HCT116 (cell line): ENCODE measurements at regions not wholly inside any gene's neighbourhood (a gene's known extent, or its start where the extent isn't known, plus 50 kb on each side); places are given as distances from the start of the nearest gene placed in this dataset.
A peak's percentile ranks its signal among the peaks of the same experiment; 100 is the strongest.

Source experiments
- ATAC-seq: fragments of 200-7000 bp; cut with Tn5 transposase; 2 replicates; pipeline ENCODE4 v1.9.1; 2020; ENCODE audit warnings: mild to moderate bottlenecking, moderate library complexity
- BruUV-seq: library from RNA; stranded (reverse); fragments of 400-500 nt; replicated peaks from 2 replicates; lab custom pipeline; 2021; lab: Mats Ljungman, UMichigan
- CTCF ChIA-PET: fragments of 300-600 bp; sonication (Branson Sonifier 250); formaldehyde crosslinking; loops from one replicate; lab custom pipeline; 2021; ENCODE audit warnings: antibody characterized with exemption; lab: Charles Lee
- POLR2A ChIA-PET: fragments of 300-600, 350-600 bp; sonication (Branson Sonifier 250); formaldehyde crosslinking; loops from one replicate; lab custom pipeline; 2021; ENCODE audit warnings: antibody characterized with exemption; lab: Charles Lee
- RAD21 ChIA-PET, 2 experiments: fragments of 300-600 bp; sonication (Branson Sonifier 250); formaldehyde crosslinking; loops; one replicate each; lab custom pipeline; 2023; ENCODE audit warnings: low total read pairs in 2 of 2; ENCODE audit not compliant: uncharacterized antibody in 2 of 2, unreplicated experiment in 2 of 2, low non-redundant PET in 1 of 2; lab: Charles Lee
- DNase-seq: peaks from one replicate; pipeline ENCODE4 v3.0.0-alpha.2; 2010; ENCODE audit warnings: low read depth, low spot score
- H2AFZ ChIP-seq: fragments of 200-600 bp; shearing (Covaris generic), sonication (generic); 2 replicates; pipeline ENCODE4 v1.6.1; 2017; ENCODE audit warnings: low read depth, mixed run types, mixed read lengths, antibody characterized with exemption, low read length; ENCODE audit not compliant: poor library complexity, severe bottlenecking
- H3K27ac ChIP-seq: 2 replicates; pipeline ENCODE4 v1.5.1; 2012; ENCODE audit warnings: low read depth, low read length
- H3K27me3 ChIP-seq: fragments of 200-600 bp; sonication (generic); 2 replicates; pipeline ENCODE4 v1.6.1; 2016; ENCODE audit warnings: mixed run types, low read length, mixed read lengths; ENCODE audit not compliant: insufficient read depth
- H3K36me3 ChIP-seq, 2 experiments: fragments of 200-500 bp in 1 of 2; fragments of 200-600 bp in 1 of 2; sonication (Bioruptor generic) in 1 of 2; sonication (generic) in 1 of 2; 2 replicates each; pipeline versions ENCODE4 v1.5.1 to v1.6.1; 2014 to 2016; ENCODE audit warnings: low read length in 2 of 2, inconsistent platforms in 1 of 2, mixed read lengths in 1 of 2, mixed run types in 1 of 2; ENCODE audit not compliant: insufficient read depth in 2 of 2, control insufficient read depth in 1 of 2
- H3K4me1 ChIP-seq, 2 experiments: fragments of 200-600 bp in 1 of 2; sonication (generic) in 1 of 2; 2 replicates each; pipeline versions ENCODE4 v1.5.1 to v1.6.1; 2012 to 2017; ENCODE audit warnings: low read length in 2 of 2, inconsistent platforms in 1 of 2, mild to moderate bottlenecking in 1 of 2, mixed read lengths in 1 of 2, mixed run types in 1 of 2, moderate library complexity in 1 of 2; ENCODE audit not compliant: insufficient read depth in 2 of 2, control insufficient read depth in 1 of 2
- H3K4me2 ChIP-seq: fragments of 200-600 bp; sonication (generic); 2 replicates; pipeline ENCODE4 v1.6.1; 2017; ENCODE audit warnings: mixed run types, low read length, mixed read lengths
- H3K4me3 ChIP-seq, 2 experiments: fragments of 200-600 bp in 1 of 2; sonication (generic) in 1 of 2; replicated peaks in 1 of 2; 2 replicates each; pipeline ENCODE4 v1.5.1; 2011 to 2016; ENCODE audit warnings: low read length in 2 of 2, control low read depth in 1 of 2, low read depth in 1 of 2, mild to moderate bottlenecking in 1 of 2, mixed read lengths in 1 of 2, mixed run types in 1 of 2
- H3K79me2 ChIP-seq: fragments of 200-600 bp; sonication (generic); 2 replicates; pipeline ENCODE4 v1.6.1; 2017; ENCODE audit warnings: mild to moderate bottlenecking, mixed run types, low read length, moderate library complexity, mixed read lengths; ENCODE audit not compliant: insufficient read depth
- H3K9ac ChIP-seq: fragments of 200-600 bp; sonication (generic); 2 replicates; pipeline ENCODE4 v1.6.1; 2016; ENCODE audit warnings: low read length, mixed read lengths
- H3K9me2 ChIP-seq: fragments of 200-600 bp; sonication (generic), shearing (Covaris generic); 2 replicates; pipeline ENCODE4 v1.6.1; 2017; ENCODE audit warnings: mixed run types, mild to moderate bottlenecking, moderate library complexity; ENCODE audit not compliant: insufficient read depth
- H3K9me3 ChIP-seq, 2 experiments: fragments of 200-500 bp in 1 of 2; fragments of 200-600 bp in 1 of 2; sonication (Bioruptor generic) in 1 of 2; sonication (generic) in 1 of 2; 2 replicates each; pipeline ENCODE4 v1.6.1; 2014 to 2017; ENCODE audit warnings: low read length in 2 of 2, mixed read lengths in 2 of 2, inconsistent platforms in 1 of 2, low read depth in 1 of 2, mild to moderate bottlenecking in 1 of 2, mixed run types in 1 of 2, moderate library complexity in 1 of 2; ENCODE audit not compliant: control insufficient read depth in 1 of 2, insufficient read depth in 1 of 2
- H4K20me1 ChIP-seq: fragments of 200-600 bp; sonication (generic), shearing (Covaris generic); 2 replicates; pipeline ENCODE4 v1.6.1; 2017; ENCODE audit warnings: mixed run types, mild to moderate bottlenecking, moderate library complexity; ENCODE audit not compliant: insufficient read depth
- EGR1 ChIP-seq: IDR thresholded peaks from 2 replicates; pipeline ENCODE4 v1.6.1; 2012; ENCODE audit warnings: low read depth
- EZH2 ChIP-seq: fragments of 200-600 bp; sonication (generic); IDR thresholded peaks from 2 replicates; pipeline ENCODE4 v1.6.1; 2017; ENCODE audit warnings: antibody characterized with exemption, mixed run types
- EZH2phosphoT487 ChIP-seq: fragments of 200-600 bp; IDR thresholded peaks from 2 replicates; pipeline ENCODE4 v1.6.1; 2018; ENCODE audit warnings: antibody characterized with exemption, borderline replicate concordance
- FOSL1 ChIP-seq: IDR thresholded peaks from 2 replicates; pipeline ENCODE4 v1.6.1; 2012; ENCODE audit warnings: low read depth
- POLR2AphosphoS5 ChIP-seq: IDR thresholded peaks from 2 replicates; pipeline ENCODE4 v1.6.1; 2011; ENCODE audit warnings: mild to moderate bottlenecking, low read depth, low read length, moderate library complexity
- SRF ChIP-seq: IDR thresholded peaks from 2 replicates; pipeline ENCODE4 v1.6.1; 2012; ENCODE audit warnings: low read depth
- ZNF274 ChIP-seq: fragments of 200-500 bp; sonication (Bioruptor generic); IDR thresholded peaks from 2 replicates; pipeline ENCODE4 v1.6.1; 2014; ENCODE audit warnings: mild to moderate bottlenecking, low read depth, low read length, inconsistent platforms
- intact Hi-C: fragments of 100-400 bp; cut with micrococcal nuclease; formaldehyde crosslinking; loops from 2 replicates; pipeline ENCODE4 v1.10.0; 2022

DNA sequence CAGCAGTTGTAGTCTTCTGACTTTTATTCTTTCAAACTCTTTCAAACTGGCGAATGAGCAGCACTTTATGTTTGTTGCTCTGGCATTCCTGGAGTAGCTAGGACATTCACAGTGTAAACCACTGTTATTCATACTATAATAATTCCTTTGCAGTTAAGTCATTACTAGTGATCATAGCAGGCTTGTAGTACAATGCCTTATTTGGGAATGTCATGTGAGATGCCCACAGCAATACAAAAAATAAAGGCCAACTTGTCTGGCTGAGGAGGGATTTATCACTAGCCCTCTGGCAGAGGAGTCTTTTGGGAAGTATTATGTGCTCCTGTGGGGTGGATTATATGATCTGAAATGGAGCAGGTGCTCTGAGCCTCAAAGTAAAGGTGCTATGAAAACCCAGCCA lies 197.2 kb downstream of the VGLL3 start:
- no peak for DNase-seq

DNA sequence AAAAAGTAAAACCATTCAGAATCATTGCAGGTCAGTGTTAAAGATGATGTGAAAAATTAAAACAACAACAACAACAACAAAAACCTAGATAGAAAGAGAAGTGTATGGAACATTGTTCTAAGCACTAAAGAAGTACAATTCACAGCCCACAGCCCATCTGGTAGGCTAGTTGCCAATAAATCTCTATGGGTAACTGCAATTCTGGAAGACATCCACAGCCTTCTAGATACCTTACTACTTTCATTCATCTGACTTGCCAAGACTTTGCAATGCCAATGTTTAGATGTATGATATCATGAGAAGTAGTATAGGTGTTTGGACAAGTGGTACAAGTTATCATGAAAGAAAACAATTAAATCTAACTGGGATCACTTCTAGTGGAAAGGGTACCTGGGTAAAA lies 198.6 kb downstream of the VGLL3 start:
- intact Hi-C loops: no loop called here
- RAD21 ChIA-PET: no interaction called here

More for the DNA sequence above, 197.2 kb downstream of the VGLL3 start:
- Histone ChIP-seq H3K9ac (no peak overlapping the region), H4K20me1 (no peaks in the 10 kb centered on the region), H3K27me3 (no peaks in the 10 kb centered on the region), H3K36me3 (no peaks in the 10 kb centered on the region), H2AFZ (no peak overlapping the region), H3K4me2 (no peak overlapping the region), H3K4me1 (peaks cover 0 to 8% of the 10 kb centered on the region in 2 experiments; a peak in 1 of 4 replicates), H3K9me3 (no peaks in the 10 kb centered on the region), H3K4me3 (no peak overlapping the region), H3K27ac (no peak overlapping the region), H3K79me2 (no peaks in the 10 kb centered on the region), H3K9me2 (no peaks in the 10 kb centered on the region)
- peak; percentile 52; the same call in 1 of the 2 replicates for ATAC-seq
- intact Hi-C loops: no loop called here
- POLR2A ChIA-PET: no interaction called here
- CTCF ChIA-PET: no interaction called here
- BruUV-seq: no TSS peak
- TF ChIP-seq ZNF274 (no peak), SRF (peak; percentile 86)
- RAD21 ChIA-PET: no interaction called here

More for the DNA sequence above, 198.6 kb downstream of the VGLL3 start:
- H3K9ac ChIP-seq: no peak overlapping the region
- BruUV-seq: no TSS peak
- H3K4me3 ChIP-seq: no peak overlapping the region
- CTCF ChIA-PET: no interaction called here
- no peaks in the 10 kb centered on the region for H3K9me3 ChIP-seq
- H3K4me1 ChIP-seq: peaks cover 0 to 8% of the 10 kb centered on the region in 2 experiments; a peak in 1 of 4 replicates
- H4K20me1 ChIP-seq: no peaks in the 10 kb centered on the region
- POLR2A ChIA-PET: no interaction called here
- H2AFZ ChIP-seq: no peak overlapping the region
- no peak for DNase-seq
- H3K9me2 ChIP-seq: no peaks in the 10 kb centered on the region
- no peaks in the 10 kb centered on the region for H3K36me3 ChIP-seq
- H3K4me2 ChIP-seq: no peak overlapping the region
- TF ChIP-seq POLR2AphosphoS5 (no peak), EZH2phosphoT487 (no peak), EZH2 (no peak), EGR1 (no peak), FOSL1 (no peak)
- TF ChIP-seq, all 23 proteins: peak for 0
- H3K79me2 ChIP-seq: no peaks in the 10 kb centered on the region
- no peak for ATAC-seq
- no peaks in the 10 kb centered on the region for H3K27me3 ChIP-seq
- H3K27ac ChIP-seq: no peak overlapping the region
